Body of pancreas (tissue), 4 donors: ENCODE measurements at regions not wholly inside any gene's neighbourhood (a gene's known extent, or its start where the extent isn't known, plus 50 kb on each side); places are given as distances from the start of the nearest gene placed in this dataset.

ENCODE experiments used
- ATAC-seq: fragments of 150-250 bp; one replicate; pipeline ENCODE4 v1.9.1; 2016
- DNase-seq, 4 donors: peaks; one replicate each; pipeline ENCODE4 v3.0.0-alpha.2; 2019
- H3K27ac ChIP-seq, 4 donors: fragments of 200-600 bp; sonication (generic); 1 replicate in 3 of 4; 2 replicates in 1 of 4; pipeline versions ENCODE4 v1.5.1 to v1.6.1; 2016 to 2019; ENCODE audit warnings: mild to moderate bottlenecking in 1 of 4, mixed read lengths in 1 of 4, moderate library complexity in 1 of 4
- H3K27me3 ChIP-seq, 2 donors: fragments of 200-600 bp; sonication (generic); one replicate each; pipeline ENCODE4 v1.6.0; 2016; ENCODE audit warnings: mild to moderate bottlenecking in 1 of 2
- H3K36me3 ChIP-seq, 2 donors: fragments of 200-600 bp; sonication (generic); replicated peaks in 1 of 2; 2 replicates each; pipeline ENCODE4 v1.5.1; 2016; ENCODE audit warnings: low read depth in 2 of 2; ENCODE audit not compliant: insufficient read depth in 1 of 2
- H3K4me1 ChIP-seq: fragments of 200-600 bp; sonication (generic); one replicate; pipeline ENCODE4 v1.6.0; 2016
- H3K4me3 ChIP-seq, 2 donors: fragments of 200-600 bp; sonication (generic); 1 replicate in 1 of 2; 2 replicates in 1 of 2; pipeline ENCODE4 v1.5.1; 2016 to 2019
- H3K9me3 ChIP-seq, 3 donors: fragments of 200-600 bp; sonication (generic); 1 replicate in 2 of 3; 2 replicates in 1 of 3; pipeline ENCODE4 v1.5.1; 2016
- CTCF ChIP-seq, 7 experiments: fragments of 450-650 bp in 4 of 7; fragments of 200-600 bp in 3 of 7; sonication (generic) in 3 of 7; IDR thresholded peaks; one replicate each; pipeline ENCODE4 v1.5.1; 2016 to 2019; ENCODE audit warnings: antibody characterized with exemption in 7 of 7
- POLR2A ChIP-seq, 3 donors: fragments of 450-650 bp; IDR thresholded peaks; one replicate each; pipeline ENCODE4 v1.6.1; 2016; ENCODE audit warnings: antibody characterized with exemption in 3 of 3, mild to moderate bottlenecking in 2 of 3
- WGBS, 2 donors: methylation state at CpG; one replicate each; pipeline ENCODE4 v1.1.5; 2017; 5-methylcytosine and 5-hydroxymethylcytosine counted together
- intact Hi-C: fragments of 100-400 bp; cut with DNase I; formaldehyde crosslinking; loops from one replicate; pipeline ENCODE4 v1.15.1; 2023

DNA sequence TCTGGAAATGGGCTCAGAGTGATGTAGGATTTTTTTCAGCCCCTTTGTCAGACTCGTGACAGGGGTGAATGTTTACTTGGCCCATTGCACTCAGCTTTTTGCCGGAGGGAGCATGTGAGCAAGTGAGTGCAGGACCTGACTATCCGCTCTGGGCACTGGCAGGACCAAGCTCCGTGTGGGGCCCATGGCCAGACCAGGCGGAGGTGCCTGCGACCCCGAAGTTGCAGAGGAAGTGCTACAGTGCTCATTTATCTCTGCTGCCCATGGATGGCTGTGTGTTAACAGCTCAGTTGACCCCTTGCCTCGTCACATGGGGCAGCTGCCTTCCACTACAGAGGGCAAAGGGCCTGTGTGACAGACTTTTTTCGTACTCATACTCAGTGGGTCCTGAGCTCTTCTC is 744.3 kb downstream of the IRX1 start:
- DNase-seq (no peak), ATAC-seq (no peak)
- Histone ChIP-seq H3K4me3 (no peak overlapping the region), H3K27me3 (no peaks in the 10 kb centered on the region), H3K27ac (no peak overlapping the region), H3K4me1 (no peaks in the 10 kb centered on the region), H3K36me3 (no peaks in the 10 kb centered on the region), H3K9me3 (no peaks in the 10 kb centered on the region)
- intact Hi-C loops = no loop called here
- no peak for TF ChIP-seq POLR2A (IDR thresholded peaks at IDR 0.05)
- TF ChIP-seq CTCF (IDR thresholded peaks at IDR 0.05) = no peak
- 49 to 54% methylated on average over 8 to 9 of the region's 9 CpGs for WGBS, 2 donors

- no peaks in the 10 kb centered on the region for H3K36me3 ChIP-seq
- TF ChIP-seq CTCF (IDR thresholded peaks at IDR 0.05) (no peak), POLR2A (IDR thresholded peaks at IDR 0.05) (no peak)
- intact Hi-C loops = no loop called here
- DNase-seq (no peak), ATAC-seq (no peak)
- H3K27ac ChIP-seq = no peak overlapping the region
- H3K27me3 ChIP-seq = no peaks in the 10 kb centered on the region
- no peaks in the 10 kb centered on the region for H3K9me3 ChIP-seq
- 20 to 37% methylated on average over 1 of the region's 1 CpG for WGBS, 2 donors
- H3K4me1 ChIP-seq = no peaks in the 10 kb centered on the region
- H3K4me3 ChIP-seq = no peak overlapping the region
These were observed 750.2 kb downstream of the IRX1 start for GRCh38 chr5:4345850-4346249.

DNA sequence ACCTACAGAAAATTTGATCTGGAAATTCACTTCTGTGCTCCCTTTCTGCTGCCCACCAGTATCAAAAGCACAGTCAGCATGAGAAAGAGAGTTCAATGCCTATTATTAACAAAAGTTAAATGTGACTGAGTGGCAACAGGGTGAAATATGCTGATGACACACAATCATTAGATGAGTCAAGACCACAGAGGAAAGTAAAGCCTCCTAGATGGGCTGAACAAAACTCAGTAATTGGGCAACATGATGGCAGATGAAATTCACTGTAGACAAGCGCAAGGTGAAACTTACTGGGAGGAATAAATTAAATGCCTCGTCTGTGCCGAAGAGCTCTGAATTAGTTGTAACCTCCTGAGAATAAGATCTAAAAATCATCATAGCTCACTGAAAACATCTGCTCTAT is 752.8 kb downstream of the IRX1 start:
- intact Hi-C loops = no loop called here
- TF ChIP-seq CTCF (IDR thresholded peaks at IDR 0.05) (no peak), POLR2A (IDR thresholded peaks at IDR 0.05) (no peak)
- DNase-seq = no peak
- H3K9me3 ChIP-seq = no peaks in the 10 kb centered on the region
- no peak overlapping the region for H3K4me3 ChIP-seq
- no peak for ATAC-seq
- H3K27ac ChIP-seq = no peak overlapping the region
- H3K27me3 ChIP-seq = no peaks in the 10 kb centered on the region
- no peaks in the 10 kb centered on the region for H3K4me1 ChIP-seq
- H3K36me3 ChIP-seq = no peaks in the 10 kb centered on the region
- WGBS, 2 donors = 80 to 84% methylated on average over 3 of the region's 3 CpGs

DNA sequence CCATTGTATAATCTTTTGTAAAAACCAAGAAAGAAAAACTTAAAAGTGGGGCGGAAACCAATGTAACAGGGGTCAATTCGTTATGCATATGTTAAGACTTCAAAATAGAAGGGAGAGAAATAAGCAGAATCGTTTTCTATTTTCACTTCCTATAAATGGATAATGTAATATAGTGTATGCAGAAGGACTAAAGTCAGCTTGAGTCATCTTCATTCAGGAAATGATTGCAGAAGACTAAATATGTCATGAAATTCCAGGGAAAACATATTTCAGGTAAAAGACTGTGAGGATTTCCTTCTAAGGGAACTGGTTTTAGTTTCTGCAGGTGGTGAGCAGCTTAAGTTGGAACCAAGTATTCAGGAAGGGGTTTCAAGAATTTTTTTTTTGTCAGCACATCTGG is 753.3 kb downstream of the IRX1 start:
- intact Hi-C loops = no loop called here
- ATAC-seq = no peak
- no peak overlapping the region for H3K27ac ChIP-seq
- no peaks in the 10 kb centered on the region for H3K27me3 ChIP-seq
- no peak for DNase-seq
- H3K9me3 ChIP-seq = no peaks in the 10 kb centered on the region
- 35 to 45% methylated on average over 3 of the region's 3 CpGs for WGBS, 2 donors
- no peaks in the 10 kb centered on the region for H3K4me1 ChIP-seq
- no peak overlapping the region for H3K4me3 ChIP-seq
- no peaks in the 10 kb centered on the region for H3K36me3 ChIP-seq
- TF ChIP-seq POLR2A (IDR thresholded peaks at IDR 0.05) (no peak), CTCF (IDR thresholded peaks at IDR 0.05) (no peak)

GRCh38 chr5:4356201-4356600 is 760.6 kb downstream of the IRX1 start:
- Histone ChIP-seq H3K9me3 (no peaks in the 10 kb centered on the region), H3K36me3 (no peaks in the 10 kb centered on the region), H3K27me3 (no peaks in the 10 kb centered on the region), H3K27ac (no peak overlapping the region), H3K4me3 (no peak overlapping the region), H3K4me1 (no peaks in the 10 kb centered on the region)
- ATAC-seq = no peak
- intact Hi-C loops = no loop called here
- DNase-seq = no peak
- TF ChIP-seq CTCF (IDR thresholded peaks at IDR 0.05) (no peak), POLR2A (IDR thresholded peaks at IDR 0.05) (no peak)
- WGBS, 2 donors = 51 to 62% methylated on average over 6 of the region's 6 CpGs
